HEK293 (cell line): ENCODE measurements at regions not wholly inside any gene's neighbourhood (a gene's known extent, or its start where the extent isn't known, plus 50 kb on each side); places are given as distances from the start of the nearest gene placed in this dataset.

Source experiments
- CTCF ChIP-seq: fragments of 450-650 bp; formaldehyde crosslinking; IDR thresholded peaks from 2 replicates; pipeline ENCODE4 v1.5.1; 2016; ENCODE audit warnings: missing biosample characterization, missing genetic modification characterization
- GLIS1 ChIP-seq: fragments of 450-650 bp; formaldehyde crosslinking; IDR thresholded peaks from 2 replicates; pipeline ENCODE4 v1.5.1; 2016; ENCODE audit warnings: missing biosample characterization, missing genetic modification characterization
- HOXD13 ChIP-seq: sonication (generic); formaldehyde crosslinking; IDR thresholded peaks from 2 replicates; pipeline ENCODE4 v1.8.0; 2022; ENCODE audit warnings: missing genetic modification reagents, borderline replicate concordance
- PRDM1 ChIP-seq: fragments of 450-650 bp; formaldehyde crosslinking; IDR thresholded peaks from 2 replicates; pipeline ENCODE4; 2016; ENCODE audit warnings: missing biosample characterization, missing genetic modification characterization
- ZNF121 ChIP-seq: fragments of 450-650 bp; formaldehyde crosslinking; IDR thresholded peaks from 2 replicates; pipeline ENCODE4 v1.5.1; 2016; ENCODE audit warnings: missing biosample characterization, missing genetic modification characterization
- ZNF175 ChIP-seq: fragments of 450-650 bp; formaldehyde crosslinking; IDR thresholded peaks from 2 replicates; pipeline ENCODE4 v1.5.1; 2016; ENCODE audit warnings: missing biosample characterization, missing genetic modification characterization
- ZNF184 ChIP-seq: fragments of 450-650 bp; IDR thresholded peaks from 2 replicates; pipeline ENCODE4 v1.5.1; 2018; ENCODE audit warnings: missing biosample characterization, mild to moderate bottlenecking, missing genetic modification characterization
- ZNF514 ChIP-seq: fragments of 450-650 bp; formaldehyde crosslinking; IDR thresholded peaks from 2 replicates; pipeline ENCODE4 v1.5.1; 2016; ENCODE audit warnings: missing biosample characterization, missing genetic modification characterization
- ZNF707 ChIP-seq: fragments of 450-650 bp; formaldehyde crosslinking; IDR thresholded peaks from 2 replicates; pipeline ENCODE4 v1.5.1; 2016; ENCODE audit warnings: missing biosample characterization, missing genetic modification characterization
- ZNF747 ChIP-seq: fragments of 450-650 bp; formaldehyde crosslinking; IDR thresholded peaks from 2 replicates; pipeline ENCODE4 v1.5.1; 2016; ENCODE audit warnings: missing biosample characterization, missing genetic modification characterization
- ZSCAN30 ChIP-seq: fragments of 450-650 bp; IDR thresholded peaks from 2 replicates; pipeline ENCODE4 v1.5.1; 2018; ENCODE audit warnings: missing biosample characterization, mild to moderate bottlenecking, missing genetic modification characterization, moderate library complexity
- TF ChIP-seq, protein P1 (sequence below): fragments of 450-650 bp; formaldehyde crosslinking; IDR thresholded peaks from 2 replicates; pipeline ENCODE4 v1.5.1; 2016; ENCODE audit warnings: missing biosample characterization, missing genetic modification characterization

- TF ChIP-seq CTCF (no peak), ZNF514 (tag by site-specific recombination) (no peak), GLIS1 (no peak), ZSCAN30 (tag by site-specific recombination) (no peak), ZNF747 (tag by site-specific recombination) (no peak), PRDM1 (tag by site-specific recombination) (no peak), ZNF121 (tag by site-specific recombination) (no peak), ZNF175 (tag by site-specific recombination) (no peak), ZNF184 (tag by site-specific recombination) (no peak), HOXD13 (CRISPR knock-in tag) (no peak), ZNF707 (tag by site-specific recombination) (no peak)
- TF ChIP-seq, protein P1, sequence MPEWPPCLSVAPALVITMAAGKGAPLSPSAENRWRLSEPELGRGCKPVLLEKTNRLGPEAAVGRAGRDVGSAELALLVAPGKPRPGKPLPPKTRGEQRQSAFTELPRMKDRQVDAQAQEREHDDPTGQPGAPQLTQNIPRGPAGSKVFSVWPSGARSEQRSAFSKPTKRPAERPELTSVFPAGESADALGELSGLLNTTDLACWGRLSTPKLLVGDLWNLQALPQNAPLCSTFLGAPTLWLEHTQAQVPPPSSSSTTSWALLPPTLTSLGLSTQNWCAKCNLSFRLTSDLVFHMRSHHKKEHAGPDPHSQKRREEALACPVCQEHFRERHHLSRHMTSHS (tag by site-specific recombination): no peak
Observed at GRCh38 chr1:91148641-91149069, 126.8 kb upstream of the ZNF644 start.
